T-helper 2 cell treated with Interferon-gamma antibody and Interleukin-4, amounts not matched to agents 100 ng/mL and 5 ng/mL, for 36 hours (primary cell): ENCODE measurements at regions not wholly inside any gene's neighbourhood (a gene's known extent, or its start where the extent isn't known, plus 50 kb on each side); places are given as distances from the start of the nearest gene placed in this dataset.

Experiments used
- intact Hi-C: fragments of 100-400 bp; cut with micrococcal nuclease; formaldehyde crosslinking; loops from one replicate; pipeline ENCODE4 v1.15.1; 2023

- intact Hi-C loops = no loop called here
Measured at GRCh38 chr14:56870336-56870735, 60.1 kb upstream of the OTX2 start.

- intact Hi-C loops = no loop called here
Measured at GRCh38 chr14:56868660-56869059, 58.4 kb upstream of the OTX2 start.

- intact Hi-C loops = no loop called here
Measured at GRCh38 chr14:56862836-56863235, 52.6 kb upstream of the OTX2 start.

- intact Hi-C loops = no loop called here
Measured at GRCh38 chr14:56860441-56860840, 50.2 kb upstream of the OTX2 start.
